Spleen (tissue), 11 donors: ENCODE measurements at regions not wholly inside any gene's neighbourhood (a gene's known extent, or its start where the extent isn't known, plus 50 kb on each side); places are given as distances from the start of the nearest gene placed in this dataset.

Experiments used
- DNase-seq: peaks from one replicate; pipeline ENCODE4 v3.0.0-alpha.2; 2020
- H3K27ac ChIP-seq, 8 donors: fragments of 200-600 bp; sonication (generic) in 7 of 8; 1 replicate in 4 of 8; 2 replicates in 4 of 8; pipeline versions ENCODE4 v1.5.0 to v1.8.0; 2016 to 2021; ENCODE audit warnings: inconsistent platforms in 4 of 8, mild to moderate bottlenecking in 4 of 8, moderate library complexity in 1 of 8
- H3K27me3 ChIP-seq, 7 donors: fragments of 200-600 bp; sonication (generic) in 6 of 7; replicated peaks in 1 of 7; 1 replicate in 4 of 7; 2 replicates in 3 of 7; pipeline versions ENCODE4 v1.5.0 to v1.8.0; 2016 to 2021; ENCODE audit warnings: inconsistent platforms in 3 of 7, mild to moderate bottlenecking in 1 of 7
- H3K36me3 ChIP-seq, 6 donors: fragments of 200-600 bp; sonication (generic) in 5 of 6; 1 replicate in 4 of 6; 2 replicates in 2 of 6; pipeline versions ENCODE4 v1.5.0 to v1.8.0; 2016 to 2021; ENCODE audit warnings: inconsistent platforms in 2 of 6
- H3K4me1 ChIP-seq, 6 donors: fragments of 200-600 bp; sonication (generic) in 5 of 6; 1 replicate in 3 of 6; 2 replicates in 3 of 6; pipeline versions ENCODE4 v1.5.0 to v1.8.0; 2016 to 2021; ENCODE audit warnings: inconsistent platforms in 3 of 6
- H3K4me3 ChIP-seq, 8 donors: fragments of 200-600 bp; sonication (generic) in 7 of 8; 1 replicate in 4 of 8; 2 replicates in 4 of 8; pipeline versions ENCODE4 v1.5.0 to v1.8.0; 2016 to 2021; ENCODE audit warnings: inconsistent platforms in 4 of 8, mild to moderate bottlenecking in 4 of 8, moderate library complexity in 2 of 8
- H3K9me3 ChIP-seq, 8 donors: fragments of 200-600 bp; sonication (generic) in 7 of 8; 1 replicate in 4 of 8; 2 replicates in 4 of 8; pipeline versions ENCODE4 v1.5.0 to v1.8.0; 2016 to 2021; ENCODE audit warnings: inconsistent platforms in 4 of 8
- CTCF ChIP-seq, 11 experiments: fragments of 200-600 bp in 7 of 11; fragments of 450-650 bp in 4 of 11; sonication (generic) in 4 of 11; IDR thresholded peaks in 8 of 11; conservative IDR thresholded peaks in 3 of 11; 1 replicate in 7 of 11; 2 replicates in 4 of 11; pipeline versions ENCODE4 v1.4.0 to v1.8.0; 2016 to 2021; ENCODE audit warnings: antibody characterized with exemption in 11 of 11, inconsistent platforms in 4 of 11, mild to moderate bottlenecking in 1 of 11
- POLR2A ChIP-seq, 3 donors: fragments of 450-650 bp; IDR thresholded peaks; one replicate each; pipeline ENCODE4 v1.5.1; 2017; ENCODE audit warnings: antibody characterized with exemption in 3 of 3, mild to moderate bottlenecking in 1 of 3
- POLR2AphosphoS5 ChIP-seq, 3 donors: sonication (generic); formaldehyde crosslinking; IDR thresholded peaks; one replicate each; pipeline ENCODE4 v1.5.1; 2017; ENCODE audit warnings: antibody characterized with exemption in 3 of 3
- WGBS, 5 donors: extraction: QIAGEN DNeasy Blood & Tissue Kit in 3 of 5; methylation state at CpG; one replicate each; pipeline versions ENCODE4 v1.1.5 to v1.1.7; 2013 to 2018; 5-methylcytosine and 5-hydroxymethylcytosine counted together
- intact Hi-C: fragments of 100-400 bp; cut with DNase I; formaldehyde crosslinking; loops from one replicate; pipeline ENCODE4 v1.15.0; 2023; ENCODE audit warnings: low total_unique reads
- donor health status: healthy with polysubstance abuse.
- donor health status: DM: no; HTN: no; CAD: no; lungs with moderate emphysema.
- donor health status: DM: no; HTN: no; CAD: no.
- donor health status: Bipolar disorder and iron deficiency.
- donor health status: healthy.
- donor health status: DM: no; HTN: no; CAD: no.
- donor health status: DM: yes; HTN: yes; CAD: no.

GRCh38 chr2:225763711-225764110 is 364.2 kb downstream of the NYAP2 start:
- no peak overlapping the region for H3K27ac ChIP-seq
- TF ChIP-seq CTCF (IDR thresholded peaks at IDR 0.05 in 8 of 11, conservative IDR thresholded peaks at IDR 0.05 in 3 of 11), result no peak
- no peak for TF ChIP-seq POLR2A (IDR thresholded peaks at IDR 0.05)
- no peak for TF ChIP-seq POLR2AphosphoS5 (IDR thresholded peaks at IDR 0.05)
- WGBS, 5 donors, result 69 to 78% (median 76%) methylated on average over 2 of the region's 2 CpGs
- H3K4me3 ChIP-seq, result no peak overlapping the region
- no peaks in the 10 kb centered on the region for H3K36me3 ChIP-seq
- no peaks in the 10 kb centered on the region for H3K27me3 ChIP-seq
- intact Hi-C loops, result no loop called here
- H3K9me3 ChIP-seq, result no peaks in the 10 kb centered on the region
- no peak for DNase-seq
- no peaks in the 10 kb centered on the region for H3K4me1 ChIP-seq

- no peaks in the 10 kb centered on the region for H3K27me3 ChIP-seq
- whole genome bisulfite sequencing, 5 donors, result 85 to 98% (median 90%) methylated on average over 2 of the region's 2 CpGs
These were observed 361.9 kb downstream of the NYAP2 start for GRCh38 chr2:225761396-225761795.

GRCh38 chr2:225757248-225757647 is 357.7 kb downstream of the NYAP2 start:
- no peaks in the 10 kb centered on the region for H3K4me1 ChIP-seq
- intact Hi-C loops, result no loop called here
- TF ChIP-seq CTCF (IDR thresholded peaks at IDR 0.05 in 8 of 11, conservative IDR thresholded peaks at IDR 0.05 in 3 of 11) (no peak), POLR2AphosphoS5 (IDR thresholded peaks at IDR 0.05) (no peak), POLR2A (IDR thresholded peaks at IDR 0.05) (no peak)
- H3K9me3 ChIP-seq, result no peaks in the 10 kb centered on the region
- no peak overlapping the region for H3K27ac ChIP-seq
- no peak for DNase-seq
- 81 to 98% (median 90%) methylated on average over 1 of the region's 1 CpG for WGBS, 5 donors
- no peaks in the 10 kb centered on the region for H3K27me3 ChIP-seq
- no peaks in the 10 kb centered on the region for H3K36me3 ChIP-seq
- no peak overlapping the region for H3K4me3 ChIP-seq

More at GRCh38 chr2:225761396-225761795, 361.9 kb downstream of the NYAP2 start:
- TF ChIP-seq POLR2AphosphoS5 (IDR thresholded peaks at IDR 0.05), result no peak
- no peak for TF ChIP-seq POLR2A (IDR thresholded peaks at IDR 0.05)
- no peak for TF ChIP-seq CTCF (IDR thresholded peaks at IDR 0.05 in 8 of 11, conservative IDR thresholded peaks at IDR 0.05 in 3 of 11)
- Histone ChIP-seq H3K4me3 (no peak overlapping the region), H3K27ac (no peak overlapping the region), H3K36me3 (no peaks in the 10 kb centered on the region), H3K4me1 (no peaks in the 10 kb centered on the region), H3K9me3 (no peaks in the 10 kb centered on the region)
- intact Hi-C loops, result no loop called here
- no peak for DNase-seq

- H3K36me3 ChIP-seq, result no peaks in the 10 kb centered on the region
- DNase-seq, result no peak
- no peaks in the 10 kb centered on the region for H3K27me3 ChIP-seq
- no peaks in the 10 kb centered on the region for H3K9me3 ChIP-seq
- H3K27ac ChIP-seq, result no peak overlapping the region
- H3K4me1 ChIP-seq, result no peaks in the 10 kb centered on the region
- H3K4me3 ChIP-seq, result no peak overlapping the region
- WGBS, 5 donors, result 43 to 63% (median 51%) methylated on average over 4 of the region's 4 CpGs
- intact Hi-C loops, result no loop called here
- TF ChIP-seq CTCF (IDR thresholded peaks at IDR 0.05 in 8 of 11, conservative IDR thresholded peaks at IDR 0.05 in 3 of 11) (no peak), POLR2A (IDR thresholded peaks at IDR 0.05) (no peak), POLR2AphosphoS5 (IDR thresholded peaks at IDR 0.05) (no peak)
These were observed 356.7 kb downstream of the NYAP2 start for GRCh38 chr2:225756198-225756597.
